Activated CD8-positive, alpha-beta T cell treated with anti-CD3 and anti-CD28 coated beads, Interleukin-2, amount 10 ng/mL, durations not matched to agents 7 days and 5 days (primary cell): ENCODE measurements at regions not wholly inside any gene's neighbourhood (a gene's known extent, or its start where the extent isn't known, plus 50 kb on each side); places are given as distances from the start of the nearest gene placed in this dataset.

Source experiments
- ATAC-seq: fragments of 150-1000 bp; cut with Tn5 transposase; one replicate; pipeline ENCODE4 v1.10.0; 2021; ENCODE audit warnings: moderate library complexity
- CTCF ChIA-PET: fragments of 350-600 bp; sonication (Branson Sonifier 250); formaldehyde crosslinking; loops from one replicate; lab custom pipeline; 2021; ENCODE audit warnings: antibody characterized with exemption; lab: Charles Lee
- POLR2A ChIA-PET: fragments of 350-600 bp; sonication (Branson Sonifier 250); formaldehyde crosslinking; loops from one replicate; lab custom pipeline; 2021; ENCODE audit warnings: antibody characterized with exemption; lab: Charles Lee
- DNase-seq: peaks from one replicate; pipeline ENCODE4 v3.0.0-alpha.2; 2020
- H3K27ac Mint-ChIP-seq: one replicate; pipeline ENCODE4 v1.8.0; 2021; ENCODE audit warnings: mild to moderate bottlenecking, mixed read lengths
- H3K27me3 Mint-ChIP-seq: one replicate; pipeline ENCODE4 v1.8.0; 2021; ENCODE audit warnings: low read depth, mixed read lengths
- H3K36me3 Mint-ChIP-seq: one replicate; pipeline ENCODE4 v1.8.0; 2021; ENCODE audit warnings: low read depth, mixed read lengths
- H3K4me1 Mint-ChIP-seq: one replicate; pipeline ENCODE4 v1.8.0; 2021; ENCODE audit warnings: low read depth, mixed read lengths
- H3K4me3 Mint-ChIP-seq: one replicate; pipeline ENCODE4 v1.8.0; 2021; ENCODE audit warnings: mild to moderate bottlenecking, mixed read lengths
- H3K9me3 Mint-ChIP-seq: one replicate; pipeline ENCODE4 v1.8.0; 2022; ENCODE audit warnings: mixed read lengths; ENCODE audit not compliant: insufficient read depth

GRCh38 chr7:10875080-10875479 is 98.6 kb upstream of the PHF14 start:
- no peak for DNase-seq

GRCh38 chr7:10888861-10889260 is 84.8 kb upstream of the PHF14 start:
- Mint-ChIP-seq H3K36me3 (no peaks in the 10 kb centered on the region), H3K9me3 (no peaks in the 10 kb centered on the region), H3K4me1 (peaks cover 12% of the 10 kb centered on the region), H3K27ac (peak overlapping the region; percentile 3), H3K27me3 (no peaks in the 10 kb centered on the region), H3K4me3 (no peak overlapping the region)
- DNase-seq, result peak; percentile 45
- peak; percentile 84 for ATAC-seq
- ChIA-PET CTCF (interaction anchor here (0.7 to 1.5 kb wide), 7 partner anchors 14 to 442 kb away, joined by 3 to 7 read pairs (median 4); no protein-coding TSS in a partner anchor), POLR2A (no interaction called here)

More at GRCh38 chr7:10875080-10875479, 98.6 kb upstream of the PHF14 start:
- ChIA-PET POLR2A (no interaction called here), CTCF (interaction anchor here (0.5 kb wide), 1 partner anchor 309 kb away, joined by 3 read pairs; no protein-coding TSS in a partner anchor)
- H3K27me3 Mint-ChIP-seq, result peaks cover 17% of the 10 kb centered on the region
- H3K27ac Mint-ChIP-seq, result no peak overlapping the region
- H3K4me3 Mint-ChIP-seq, result no peak overlapping the region
- H3K4me1 Mint-ChIP-seq, result no peaks in the 10 kb centered on the region
- no peaks in the 10 kb centered on the region for H3K36me3 Mint-ChIP-seq
- no peak for ATAC-seq
- peaks cover 5% of the 10 kb centered on the region for H3K9me3 Mint-ChIP-seq

GRCh38 chr7:10889266-10889898 is 84.3 kb upstream of the PHF14 start:
- ChIA-PET POLR2A (no interaction called here), CTCF (interaction anchor here (0.7 to 1.5 kb wide), 7 partner anchors 14 to 442 kb away, joined by 3 to 7 read pairs (median 4); no protein-coding TSS in a partner anchor)
- Mint-ChIP-seq H3K4me3 (peak overlapping the region; percentile 8), H3K36me3 (no peaks in the 10 kb centered on the region), H3K27ac (no peak overlapping the region), H3K27me3 (no peaks in the 10 kb centered on the region), H3K9me3 (no peaks in the 10 kb centered on the region), H3K4me1 (peaks cover 12% of the 10 kb centered on the region)
- DNase-seq (peak; percentile 66), ATAC-seq (peak; percentile 92)

DNA sequence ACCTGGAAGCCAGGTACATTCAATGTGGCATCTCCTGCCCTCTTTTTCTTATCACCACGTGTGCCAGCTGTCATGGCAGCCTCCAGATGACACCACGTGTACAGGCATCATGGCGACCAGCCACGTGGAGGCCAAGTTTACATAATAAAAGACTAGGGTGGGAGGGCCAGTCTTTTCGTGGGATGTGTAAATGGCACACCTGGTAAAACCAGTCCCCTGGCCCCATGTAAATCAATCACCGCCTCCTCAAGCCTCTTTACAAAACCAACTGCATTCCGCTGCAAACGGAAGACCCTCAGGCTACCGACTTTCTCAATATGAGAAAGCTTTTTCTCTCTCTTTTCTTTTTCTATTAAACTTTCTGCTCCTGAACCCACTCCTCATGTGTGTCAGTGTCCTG is 65.1 kb upstream of the PHF14 start:
- ChIA-PET POLR2A (no interaction called here), CTCF (no interaction called here)
- Mint-ChIP-seq H3K27ac (no peak overlapping the region), H3K27me3 (no peaks in the 10 kb centered on the region), H3K4me3 (no peak overlapping the region), H3K4me1 (no peaks in the 10 kb centered on the region), H3K9me3 (no peaks in the 10 kb centered on the region), H3K36me3 (no peaks in the 10 kb centered on the region)
- DNase-seq (no peak), ATAC-seq (no peak)

DNA sequence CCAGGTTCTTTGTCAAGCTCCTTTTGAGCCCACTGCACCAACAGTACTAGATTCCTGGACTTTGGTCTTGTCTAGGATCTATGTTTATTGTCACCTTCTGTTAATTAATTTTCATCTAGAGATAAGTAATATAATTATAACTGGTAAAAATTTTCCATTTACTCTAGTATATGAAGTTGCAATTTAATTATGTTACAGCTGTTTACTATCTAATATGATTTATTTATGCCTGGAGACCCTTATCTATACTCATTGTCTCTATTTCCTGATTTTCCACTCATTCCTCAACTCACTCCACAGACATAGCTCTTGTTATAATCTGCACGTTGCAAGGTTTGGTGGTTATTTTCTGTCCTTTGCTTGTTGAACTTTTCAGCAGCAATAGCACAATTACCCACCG is 63.2 kb upstream of the PHF14 start:
- Mint-ChIP-seq H3K4me3 (no peak overlapping the region), H3K4me1 (no peaks in the 10 kb centered on the region), H3K36me3 (no peaks in the 10 kb centered on the region), H3K27me3 (no peaks in the 10 kb centered on the region), H3K9me3 (no peaks in the 10 kb centered on the region), H3K27ac (no peak overlapping the region)
- ChIA-PET POLR2A (no interaction called here), CTCF (no interaction called here)
- ATAC-seq, result no peak
- no peak for DNase-seq

- ChIA-PET POLR2A (no interaction called here), CTCF (no interaction called here)
- Mint-ChIP-seq H3K27me3 (peaks cover 2% of the 10 kb centered on the region), H3K27ac (no peak overlapping the region), H3K4me3 (no peak overlapping the region), H3K4me1 (no peaks in the 10 kb centered on the region), H3K36me3 (no peaks in the 10 kb centered on the region), H3K9me3 (no peaks in the 10 kb centered on the region)
- DNase-seq, result no peak
- ATAC-seq, result no peak
These were observed 61.6 kb upstream of the PHF14 start for GRCh38 chr7:10912077-10912476.

DNA sequence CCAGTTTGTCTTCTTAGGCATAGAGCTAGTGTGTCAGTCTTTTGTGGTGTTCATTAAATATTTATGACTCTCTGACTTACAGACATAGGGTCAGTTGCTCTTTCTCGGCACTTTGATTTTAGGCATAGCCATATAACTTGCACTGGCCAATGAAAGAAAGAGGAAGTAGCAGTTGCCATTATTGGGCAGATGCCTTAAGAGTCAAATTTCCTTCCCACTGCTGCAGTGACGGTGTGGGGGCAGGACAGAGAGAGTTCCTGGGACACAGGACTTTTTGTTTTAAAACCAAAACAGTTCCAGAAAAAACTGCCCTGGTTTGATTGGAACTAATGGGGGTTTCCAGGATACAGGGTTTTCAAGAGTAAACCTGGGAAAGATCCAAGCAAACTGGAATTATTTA is 60.2 kb upstream of the PHF14 start:
- ATAC-seq, result no peak
- Mint-ChIP-seq H3K4me1 (no peaks in the 10 kb centered on the region), H3K4me3 (no peak overlapping the region), H3K9me3 (no peaks in the 10 kb centered on the region), H3K36me3 (no peaks in the 10 kb centered on the region), H3K27me3 (peaks cover 7% of the 10 kb centered on the region), H3K27ac (no peak overlapping the region)
- ChIA-PET POLR2A (no interaction called here), CTCF (no interaction called here)
- DNase-seq, result no peak

DNA sequence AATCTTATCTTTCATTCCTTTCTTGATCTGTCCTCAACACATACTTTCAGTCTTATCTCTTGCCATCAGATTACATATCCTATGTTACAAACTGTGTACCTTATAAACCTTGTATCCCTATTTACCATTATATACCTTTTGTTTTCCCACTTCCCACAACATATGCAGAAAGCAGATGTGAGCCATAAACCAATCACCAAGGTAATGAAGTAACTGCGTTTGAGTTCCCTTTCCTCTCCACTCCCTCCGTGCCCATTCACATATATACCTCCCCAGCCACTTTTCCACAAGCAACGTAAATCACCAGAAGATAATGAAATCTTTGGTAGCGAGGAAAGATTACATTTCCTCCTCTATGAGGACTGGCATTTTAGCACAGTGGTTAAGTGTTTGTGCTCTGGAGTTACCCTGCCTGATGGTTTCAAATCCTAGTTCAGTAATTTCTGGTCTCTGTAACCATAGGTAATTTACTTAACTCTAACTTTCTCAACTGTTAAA is 55.5 kb upstream of the PHF14 start:
- Mint-ChIP-seq H3K4me1 (no peaks in the 10 kb centered on the region), H3K36me3 (no peaks in the 10 kb centered on the region), H3K27ac (no peak overlapping the region), H3K9me3 (no peaks in the 10 kb centered on the region), H3K4me3 (no peak overlapping the region), H3K27me3 (peaks cover 7% of the 10 kb centered on the region)
- DNase-seq (no peak), ATAC-seq (no peak)
- CTCF ChIA-PET, result no interaction called here
- POLR2A ChIA-PET, result no interaction called here

GRCh38 chr7:10919923-10920322 is 53.7 kb upstream of the PHF14 start:
- DNase-seq, result no peak
- ChIA-PET CTCF (interaction anchor here (1.4 kb wide), 1 partner anchor 14 kb away, joined by 3 read pairs; no protein-coding TSS in a partner anchor), POLR2A (no interaction called here)
- no peaks in the 10 kb centered on the region for H3K36me3 Mint-ChIP-seq
- no peaks in the 10 kb centered on the region for H3K9me3 Mint-ChIP-seq
- peaks cover 7% of the 10 kb centered on the region for H3K27me3 Mint-ChIP-seq
- H3K27ac Mint-ChIP-seq, result no peak overlapping the region
- H3K4me3 Mint-ChIP-seq, result no peak overlapping the region
- no peak for ATAC-seq
- H3K4me1 Mint-ChIP-seq, result no peaks in the 10 kb centered on the region
